A673 (cell line): ENCODE measurements at regions not wholly inside any gene's neighbourhood (a gene's known extent, or its start where the extent isn't known, plus 50 kb on each side); places are given as distances from the start of the nearest gene placed in this dataset.
"Not testable (repeated sequence)": the region's sequence is repeated elsewhere in the genome, so short reads cannot be mapped to it uniquely, and the experiment has no call there.

Experiments used
- CTCF ChIP-seq: fragments of 300-800, 200-600 bp; sonication (generic); conservative IDR thresholded peaks from 2 replicates; pipeline ENCODE4 v1.5.1; 2017; ENCODE audit warnings: low read depth, mild to moderate bottlenecking, antibody characterized with exemption, low read length, moderate library complexity, mixed read lengths
- EZH2 ChIP-seq: fragments of 200-600 bp; sonication (generic); IDR thresholded peaks from 2 replicates; pipeline ENCODE4 v1.6.1; 2017; ENCODE audit warnings: borderline replicate concordance, low read depth, mild to moderate bottlenecking, mixed read lengths, antibody characterized with exemption, low read length; ENCODE audit not compliant: poor library complexity, severe bottlenecking

GRCh38 chr12:33920460-33920859 is 101.8 kb upstream of the ALG10 start:
- not testable (repeated sequence) for TF ChIP-seq EZH2, CTCF
